Cardiac fibroblast (primary cell): ENCODE measurements at regions not wholly inside any gene's neighbourhood (a gene's known extent, or its start where the extent isn't known, plus 50 kb on each side); places are given as distances from the start of the nearest gene placed in this dataset.

Source experiments
- DNase-seq, 2 donors: peaks; one replicate each; pipeline versions ENCODE4 v3.0.0 to v3.0.0-alpha.2; 2010; ENCODE audit warnings: low read depth in 2 of 2
- H3K4me3 ChIP-seq, 2 donors: replicated peaks in 1 of 2; 1 replicate in 1 of 2; 2 replicates in 1 of 2; pipeline ENCODE4 v1.5.1; 2011; ENCODE audit warnings: low read depth in 2 of 2, low read length in 2 of 2, mild to moderate bottlenecking in 2 of 2, moderate library complexity in 1 of 2
- CTCF ChIP-seq: IDR thresholded peaks from one replicate; pipeline ENCODE4 v1.5.1; 2011; ENCODE audit warnings: low read depth, mild to moderate bottlenecking, low read length, inconsistent platforms

- H3K4me3 ChIP-seq = no peak overlapping the region
- TF ChIP-seq CTCF = no peak
- no peak for DNase-seq
These were observed 196.9 kb downstream of the ARHGAP12 start for GRCh38 chr10:31731711-31732110.

- H3K4me3 ChIP-seq = no peak overlapping the region
- TF ChIP-seq CTCF = no peak
- no peak for DNase-seq
These were observed 197.9 kb downstream of the ARHGAP12 start for GRCh38 chr10:31730776-31731175.

DNA sequence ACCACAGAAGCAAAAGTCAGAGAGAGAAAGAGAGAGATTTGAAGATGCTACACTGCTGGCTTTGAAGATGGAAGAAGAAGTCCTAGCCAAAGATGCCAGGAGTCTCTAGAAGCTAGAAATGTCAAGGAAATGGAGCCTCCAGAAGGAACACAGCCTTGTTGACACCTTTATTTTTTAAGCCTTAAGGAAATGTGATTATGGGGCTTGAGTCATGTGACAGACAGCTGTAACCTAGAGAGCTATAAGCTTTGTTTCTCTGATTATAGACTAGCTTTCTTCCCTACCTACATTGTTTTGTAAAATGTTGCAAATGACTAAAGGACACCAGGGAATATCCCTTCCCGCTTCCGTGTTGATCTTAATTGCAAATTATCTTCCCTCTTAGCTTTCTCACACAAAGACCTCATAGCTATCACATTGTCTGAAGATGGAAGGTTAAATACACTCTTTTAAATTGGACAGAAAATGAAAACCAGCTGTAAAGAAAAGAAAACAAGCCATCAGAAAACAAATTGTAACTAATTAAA lies 199.9 kb downstream of the ARHGAP12 start:
- H3K4me3 ChIP-seq = no peak overlapping the region
- TF ChIP-seq CTCF = no peak
- no peak for DNase-seq

DNA sequence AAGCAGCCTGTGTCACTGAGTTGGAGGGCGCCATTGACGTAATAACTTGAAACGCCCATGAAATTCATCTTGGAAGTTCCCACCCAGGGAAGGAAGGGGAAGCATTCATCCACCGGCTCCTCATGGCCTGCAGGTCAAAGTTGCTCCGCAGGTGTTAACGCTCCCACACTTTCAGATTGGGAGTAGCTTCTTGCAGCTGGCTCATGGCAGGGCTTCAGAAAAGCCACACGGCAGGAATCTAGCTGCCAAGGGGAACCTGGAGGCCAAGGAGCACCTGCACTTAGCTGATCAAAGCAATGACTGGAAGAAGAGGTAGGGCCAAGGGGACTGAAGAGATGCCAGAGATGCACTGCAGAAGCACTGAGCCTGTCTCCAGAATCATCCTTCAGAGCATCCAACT lies 203.2 kb downstream of the ARHGAP12 start:
- no peak overlapping the region for H3K4me3 ChIP-seq
- DNase-seq = no peak
- TF ChIP-seq CTCF = no peak

DNA sequence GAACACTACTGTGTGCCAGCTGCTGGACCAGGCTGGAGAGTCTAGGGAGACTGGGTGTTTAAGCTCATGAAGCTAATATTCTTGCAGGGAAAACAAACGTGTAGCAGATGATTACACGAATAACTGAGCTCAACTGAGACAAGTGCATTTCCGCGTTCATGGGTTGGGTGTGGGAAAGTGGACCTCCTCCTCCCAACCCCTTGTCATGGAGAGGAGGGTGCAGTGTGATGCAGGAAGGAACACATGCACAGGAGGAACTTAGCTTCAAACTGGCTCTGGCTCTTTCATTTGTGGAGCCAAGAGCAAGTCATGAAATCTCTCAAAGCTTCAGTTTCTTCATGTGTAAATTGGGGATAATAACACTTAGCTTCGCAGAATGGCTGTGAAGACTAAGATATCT lies 204.3 kb downstream of the ARHGAP12 start:
- no peak overlapping the region for H3K4me3 ChIP-seq
- no peak for DNase-seq
- TF ChIP-seq CTCF = no peak

DNA sequence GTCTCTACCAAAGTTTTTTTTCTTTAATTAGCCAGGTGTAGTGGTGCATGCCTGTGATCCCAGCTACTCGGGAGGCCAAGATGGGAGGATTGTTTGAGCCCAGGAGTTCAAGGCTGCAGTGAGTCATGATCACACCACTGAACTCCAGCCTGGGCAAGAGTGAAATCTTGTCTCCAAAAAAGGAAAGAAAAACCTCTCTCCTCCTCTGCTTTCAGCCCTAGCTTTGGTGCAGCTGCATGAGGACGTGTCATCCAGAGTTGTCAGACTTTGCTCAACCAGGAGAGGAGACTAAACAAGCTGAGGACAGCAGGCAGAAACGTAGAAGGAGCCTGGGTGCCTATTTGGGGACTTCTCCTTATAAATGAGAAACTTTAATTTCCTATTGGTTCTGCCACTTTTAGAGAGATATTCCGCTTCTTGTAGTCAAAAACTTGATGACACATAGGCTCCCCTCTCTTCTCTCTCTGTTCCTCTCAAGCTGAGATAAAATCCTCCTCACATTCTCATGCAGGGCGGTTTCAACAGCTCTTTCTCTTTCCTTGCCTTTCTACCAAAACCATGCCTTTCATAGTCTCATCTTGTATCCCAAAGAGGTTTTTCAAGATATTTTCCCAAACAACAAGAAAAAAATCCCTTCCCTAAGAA lies 205.4 kb downstream of the ARHGAP12 start:
- no peak for TF ChIP-seq CTCF
- no peak overlapping the region for H3K4me3 ChIP-seq
- DNase-seq = peak; percentile 23 to 63

- no peak for TF ChIP-seq CTCF
- DNase-seq = no peak
These were observed 207.5 kb downstream of the ARHGAP12 start for GRCh38 chr10:31721096-31721495.

More at GRCh38 chr10:31721096-31721495, 207.5 kb downstream of the ARHGAP12 start:
- no peak overlapping the region for H3K4me3 ChIP-seq
